Loucy (cell line): ENCODE measurements at regions not wholly inside any gene's neighbourhood (a gene's known extent, or its start where the extent isn't known, plus 50 kb on each side); places are given as distances from the start of the nearest gene placed in this dataset.

Experiments used
- H2AFZ ChIP-seq: fragments of 200-600 bp; sonication (generic); 2 replicates; pipeline ENCODE4 v1.6.0; 2016; ENCODE audit warnings: antibody characterized with exemption, mild to moderate bottlenecking, low read length, moderate library complexity
- H3F3A ChIP-seq: fragments of 200-600 bp; 2 replicates; pipeline ENCODE4 v1.6.0; 2016; ENCODE audit warnings: antibody characterized with exemption, low read depth, mild to moderate bottlenecking
- H3K27me3 ChIP-seq: fragments of 200-600 bp; sonication (generic); 2 replicates; pipeline ENCODE4 v1.6.1; 2014; ENCODE audit warnings: low read length, mild to moderate bottlenecking; ENCODE audit not compliant: insufficient read depth, poor library complexity, severe bottlenecking
- H3K36me3 ChIP-seq: fragments of 200-600 bp; sonication (generic); 2 replicates; pipeline ENCODE4 v1.6.1; 2016; ENCODE audit warnings: low read length; ENCODE audit not compliant: insufficient read depth
- H3K4me1 ChIP-seq: fragments of 200-600 bp; sonication (generic); 2 replicates; pipeline ENCODE4 v1.5.1; 2014; ENCODE audit warnings: low read length, mild to moderate bottlenecking; ENCODE audit not compliant: insufficient read depth, poor library complexity, severe bottlenecking
- H3K4me2 ChIP-seq: fragments of 200-600 bp; sonication (generic); 2 replicates; pipeline ENCODE4 v1.6.0; 2014; ENCODE audit warnings: antibody characterized with exemption, low read length, low read depth, mild to moderate bottlenecking; ENCODE audit not compliant: poor library complexity, severe bottlenecking
- H3K4me3 ChIP-seq: fragments of 200-600 bp; sonication (generic); 2 replicates; pipeline ENCODE4 v1.5.1; 2014; ENCODE audit warnings: low read length, mild to moderate bottlenecking, mixed read lengths; ENCODE audit not compliant: poor library complexity, severe bottlenecking
- H3K79me2 ChIP-seq: fragments of 200-600 bp; sonication (generic); 2 replicates; pipeline ENCODE4 v1.6.1; 2014; ENCODE audit warnings: low read length; ENCODE audit not compliant: insufficient read depth
- H3K9ac ChIP-seq: fragments of 200-600 bp; sonication (generic); 2 replicates; pipeline ENCODE4 v1.6.0; 2014; ENCODE audit warnings: mild to moderate bottlenecking, low read depth, low read length, moderate library complexity; ENCODE audit not compliant: poor library complexity, severe bottlenecking
- H3K9me2 ChIP-seq: fragments of 200-600 bp; sonication (generic); replicated peaks from 2 replicates; pipeline ENCODE4 v1.6.1; 2016; ENCODE audit warnings: low read depth, low read length, mixed read lengths
- H3K9me3 ChIP-seq: fragments of 200-600 bp; sonication (generic); 2 replicates; pipeline ENCODE4 v1.6.1; 2014; ENCODE audit warnings: mild to moderate bottlenecking, antibody characterized with exemption, low read length, low read depth; ENCODE audit not compliant: insufficient read depth
- H4K20me1 ChIP-seq: fragments of 200-600 bp; sonication (generic); 2 replicates; pipeline ENCODE4 v1.6.0; 2014; ENCODE audit warnings: antibody characterized with exemption, low read length, mild to moderate bottlenecking; ENCODE audit not compliant: insufficient read depth, poor library complexity, severe bottlenecking
- CTCF ChIP-seq: fragments of 200-600 bp; sonication (generic); conservative IDR thresholded peaks from 2 replicates; pipeline ENCODE4 v1.5.1; 2014; ENCODE audit warnings: mild to moderate bottlenecking, antibody characterized with exemption, low read length
- EZH2phosphoT487 ChIP-seq: fragments of 200-600 bp; IDR thresholded peaks from 2 replicates; pipeline ENCODE4 v1.6.1; 2018; ENCODE audit warnings: antibody characterized with exemption, mild to moderate bottlenecking, moderate library complexity, borderline replicate concordance

- Histone ChIP-seq H3K27me3 (no peaks in the 10 kb centered on the region), H3K9me3 (no peaks in the 10 kb centered on the region), H3K79me2 (no peaks in the 10 kb centered on the region), H4K20me1 (no peaks in the 10 kb centered on the region), H3K4me2 (no peak overlapping the region), H3K4me1 (no peaks in the 10 kb centered on the region), H3F3A (no peaks in the 10 kb centered on the region), H3K4me3 (no peak overlapping the region), H3K36me3 (no peaks in the 10 kb centered on the region), H3K9ac (no peak overlapping the region), H3K9me2 (no peaks in the 10 kb centered on the region), H2AFZ (no peak overlapping the region)
- no peak for TF ChIP-seq CTCF
- TF ChIP-seq EZH2phosphoT487: no peak
Measured at GRCh38 chr6:10302566-10303235, 112.2 kb downstream of the TFAP2A start.

GRCh38 chr6:10300071-10300470, 114.8 kb downstream of the TFAP2A start:
- Histone ChIP-seq H3K4me1 (no peaks in the 10 kb centered on the region), H3K27me3 (no peaks in the 10 kb centered on the region), H3K4me2 (no peak overlapping the region), H3K9ac (no peak overlapping the region), H2AFZ (no peak overlapping the region), H3K9me3 (no peaks in the 10 kb centered on the region), H3K9me2 (no peaks in the 10 kb centered on the region), H3K79me2 (no peaks in the 10 kb centered on the region), H3K36me3 (no peaks in the 10 kb centered on the region), H3F3A (no peaks in the 10 kb centered on the region), H3K4me3 (no peak overlapping the region), H4K20me1 (no peaks in the 10 kb centered on the region)
- no peak for TF ChIP-seq CTCF
- no peak for TF ChIP-seq EZH2phosphoT487

GRCh38 chr6:10297832-10298231, 117.0 kb downstream of the TFAP2A start:
- H2AFZ ChIP-seq: no peak overlapping the region
- no peaks in the 10 kb centered on the region for H3K9me3 ChIP-seq
- H3K9me2 ChIP-seq: no peaks in the 10 kb centered on the region
- H4K20me1 ChIP-seq: no peaks in the 10 kb centered on the region
- no peak overlapping the region for H3K4me2 ChIP-seq
- H3K4me3 ChIP-seq: no peak overlapping the region
- no peaks in the 10 kb centered on the region for H3K36me3 ChIP-seq
- no peaks in the 10 kb centered on the region for H3K27me3 ChIP-seq
- H3K9ac ChIP-seq: no peak overlapping the region
- no peaks in the 10 kb centered on the region for H3K4me1 ChIP-seq
- TF ChIP-seq CTCF (no peak), EZH2phosphoT487 (no peak)
- no peaks in the 10 kb centered on the region for H3K79me2 ChIP-seq
- no peaks in the 10 kb centered on the region for H3F3A ChIP-seq
